ENCODE measurements at regions not wholly inside any gene's neighbourhood (a gene's known extent, or its start where the extent isn't known, plus 50 kb on each side); places are given as distances from the start of the nearest gene placed in this dataset.
"Not testable (repeated sequence)": the region's sequence is repeated elsewhere in the genome, so short reads cannot be mapped to it uniquely, and the experiment has no call there.

- no peak for DNase-seq (ENCODE audit: low read depth in 2 of 2, low spot score in 1 of 2)
Observed at GRCh38 chr11:82536706-82537105, 197.0 kb downstream of the FAM181B start.

- DNase-seq (ENCODE audit: low read depth in 2 of 2, low spot score in 1 of 2), result no peak
Observed at GRCh38 chr11:82533628-82534327, 199.9 kb downstream of the FAM181B start.

GRCh38 chr11:82529936-82530335 is 203.7 kb downstream of the FAM181B start:
- DNase-seq (ENCODE audit: low read depth in 2 of 2, low spot score in 1 of 2), result no peak

- no peak for DNase-seq (ENCODE audit: low read depth in 2 of 2, low spot score in 1 of 2)
Observed at GRCh38 chr11:82527081-82527584, 206.5 kb downstream of the FAM181B start.

GRCh38 chr11:82523141-82523540 is 210.5 kb downstream of the FAM181B start:
- no peak for DNase-seq (ENCODE audit: low read depth in 2 of 2, low spot score in 1 of 2)

GRCh38 chr11:82521427-82521826 is 212.2 kb downstream of the FAM181B start:
- DNase-seq (ENCODE audit: low read depth in 2 of 2, low spot score in 1 of 2), result no peak

GRCh38 chr11:82507288-82507687 is 226.4 kb downstream of the FAM181B start:
- no peak for DNase-seq (ENCODE audit: low read depth in 2 of 2, low spot score in 1 of 2)

GRCh38 chr11:82505379-82505778 is 228.3 kb downstream of the FAM181B start:
- DNase-seq (ENCODE audit: low read depth in 2 of 2, low spot score in 1 of 2), result no peak

GRCh38 chr11:82501174-82501573 is 232.5 kb downstream of the FAM181B start:
- not testable (repeated sequence) for DNase-seq (ENCODE audit: low read depth in 2 of 2, low spot score in 1 of 2)

- DNase-seq (ENCODE audit: low read depth in 2 of 2, low spot score in 1 of 2), result no peak
Observed at GRCh38 chr11:82494988-82495432, 238.7 kb downstream of the FAM181B start.

- no peak for DNase-seq (ENCODE audit: low read depth in 2 of 2, low spot score in 1 of 2)
Observed at GRCh38 chr11:82474876-82475275, 258.8 kb downstream of the FAM181B start.

GRCh38 chr11:82465481-82465880 is 268.2 kb downstream of the FAM181B start:
- no peak for DNase-seq (ENCODE audit: low read depth in 2 of 2, low spot score in 1 of 2)

GRCh38 chr11:82462608-82463242 is 270.9 kb downstream of the FAM181B start:
- no peak for DNase-seq (ENCODE audit: low read depth in 2 of 2, low spot score in 1 of 2)

GRCh38 chr11:82458761-82459160 is 274.9 kb downstream of the FAM181B start:
- no peak for DNase-seq (ENCODE audit: low read depth in 2 of 2, low spot score in 1 of 2)

GRCh38 chr11:82458147-82458546 is 275.5 kb downstream of the FAM181B start:
- no peak for DNase-seq (ENCODE audit: low read depth in 2 of 2, low spot score in 1 of 2)

- DNase-seq (ENCODE audit: low read depth in 2 of 2, low spot score in 1 of 2), result no peak
Observed at GRCh38 chr11:82450996-82451395, 282.7 kb downstream of the FAM181B start.

- no peak for DNase-seq (ENCODE audit: low read depth in 2 of 2, low spot score in 1 of 2)
Observed at GRCh38 chr11:82406611-82407010, 327.1 kb downstream of the FAM181B start.

GRCh38 chr11:82405421-82405820 is 328.2 kb downstream of the FAM181B start:
- DNase-seq (ENCODE audit: low read depth in 2 of 2, low spot score in 1 of 2), result no peak

GRCh38 chr11:82404981-82405380 is 328.7 kb downstream of the FAM181B start:
- DNase-seq (ENCODE audit: low read depth in 2 of 2, low spot score in 1 of 2), result no peak

GRCh38 chr11:82403640-82404305 is 329.9 kb downstream of the FAM181B start:
- no peak for DNase-seq (ENCODE audit: low read depth in 2 of 2, low spot score in 1 of 2)

GRCh38 chr11:82398300-82398815 is 335.3 kb downstream of the FAM181B start:
- no peak for DNase-seq (ENCODE audit: low read depth in 2 of 2, low spot score in 1 of 2)

- DNase-seq (ENCODE audit: low read depth in 2 of 2, low spot score in 1 of 2), result not testable (repeated sequence)
Observed at GRCh38 chr11:82396639-82397038, 337.0 kb downstream of the FAM181B start.
